ENCODE measurements at regions not wholly inside any gene's neighbourhood (a gene's known extent, or its start where the extent isn't known, plus 50 kb on each side); places are given as distances from the start of the nearest gene placed in this dataset.
"Not testable (repeated sequence)": the region's sequence is repeated elsewhere in the genome, so short reads cannot be mapped to it uniquely, and the experiment has no call there.

- TF ChIP-seq POLR2A (IDR thresholded peaks at IDR 0.05; ENCODE audit: low read depth, low read length), result no peak
- no peak for FAIRE-seq
- DNase-seq (ENCODE audit: insufficient read length, low spot score), result no peak
Measured at GRCh38 chr4:42205541-42205940, 53.1 kb upstream of the BEND4 start.

DNA sequence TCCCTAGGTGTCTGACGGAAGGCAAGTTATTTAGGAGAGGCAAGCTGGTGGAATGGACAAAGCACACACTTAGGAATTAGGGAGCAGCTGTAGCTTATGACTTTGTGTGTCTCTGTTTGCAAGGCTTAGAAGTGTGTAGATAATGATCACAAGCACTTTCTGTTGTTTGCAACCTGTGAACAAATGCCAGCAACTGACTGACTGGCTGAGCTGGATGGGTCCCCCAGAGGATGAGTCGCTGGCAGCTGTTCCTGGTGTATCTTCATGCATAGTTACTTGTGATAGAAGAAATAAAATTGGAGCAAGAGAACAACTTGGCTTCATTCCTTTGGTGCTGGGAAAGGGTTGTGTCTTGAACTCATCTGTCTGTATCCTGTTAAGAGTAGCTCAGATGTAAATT lies 64.2 kb upstream of the BEND4 start:
- DNase-seq (ENCODE audit: insufficient read length, low spot score), result no peak
- no peak for TF ChIP-seq POLR2A (IDR thresholded peaks at IDR 0.05; ENCODE audit: low read depth, low read length)
- FAIRE-seq, result no peak

DNA sequence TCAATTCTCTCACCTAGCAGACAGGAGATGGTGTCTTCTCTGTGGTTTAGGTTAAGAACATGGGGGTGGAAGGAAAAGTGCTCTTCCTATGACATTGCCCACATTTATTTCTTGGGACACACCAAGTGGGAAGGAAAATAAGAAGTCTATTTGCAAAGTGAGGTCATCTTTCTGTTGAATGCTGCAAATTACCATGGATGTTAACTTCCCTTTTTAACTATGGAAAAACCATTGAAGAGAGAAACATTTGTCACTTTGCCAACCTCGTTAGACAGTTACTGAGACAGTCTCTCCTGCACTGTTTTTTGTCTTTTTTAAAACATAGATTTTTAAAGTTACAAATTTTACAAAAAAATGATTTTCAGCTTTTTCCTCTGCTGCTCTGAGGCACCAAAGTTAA lies 72.8 kb upstream of the BEND4 start:
- no peak for DNase-seq (ENCODE audit: insufficient read length, low spot score)
- TF ChIP-seq POLR2A (IDR thresholded peaks at IDR 0.05; ENCODE audit: low read depth, low read length), result no peak
- FAIRE-seq, result no peak

DNA sequence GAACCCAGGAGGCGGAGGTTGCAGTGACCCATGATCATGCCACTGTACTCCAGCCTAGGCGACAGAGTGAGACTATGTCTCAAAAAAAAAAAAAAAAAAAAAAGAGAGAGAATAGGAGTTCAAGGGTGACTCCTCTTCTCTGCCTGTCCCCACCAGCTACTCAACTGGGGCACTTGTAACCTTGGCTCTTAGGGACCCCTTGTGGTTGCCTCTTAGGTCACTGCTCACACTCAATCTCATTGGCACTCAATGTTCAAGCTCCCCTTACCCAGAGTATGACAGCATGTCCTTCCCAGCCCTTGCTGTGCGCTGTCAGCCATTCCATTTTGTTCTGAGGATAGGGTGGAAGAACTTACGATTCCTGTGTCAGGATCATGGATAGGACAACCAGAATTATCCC lies 82.4 kb upstream of the BEND4 start:
- no peak for FAIRE-seq
- DNase-seq (ENCODE audit: insufficient read length, low spot score), result no peak
- no peak for TF ChIP-seq POLR2A (IDR thresholded peaks at IDR 0.05; ENCODE audit: low read depth, low read length)

GRCh38 chr4:42235304-42236021 lies 83.0 kb upstream of the BEND4 start:
- no peak for FAIRE-seq
- DNase-seq (ENCODE audit: insufficient read length, low spot score), result no peak

DNA sequence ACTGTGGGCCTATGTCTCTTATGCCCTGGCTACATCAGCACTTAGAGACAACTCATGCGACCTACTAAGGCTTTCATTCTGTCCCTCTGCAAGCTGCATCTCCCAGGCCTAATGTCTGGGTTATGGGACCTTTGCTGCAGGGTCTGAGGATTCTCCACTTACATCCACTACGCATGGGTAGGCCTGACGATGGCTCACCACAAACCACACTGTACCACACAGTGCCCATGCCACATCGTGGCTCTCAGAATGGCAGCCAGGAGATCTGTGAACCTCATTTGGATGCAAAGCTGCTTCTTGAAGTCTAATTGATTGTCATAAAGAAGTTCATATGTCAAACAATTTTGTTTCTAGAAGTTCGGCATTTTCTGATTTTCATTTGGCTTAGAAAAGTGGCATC lies 84.6 kb upstream of the BEND4 start:
- no peak for TF ChIP-seq POLR2A (IDR thresholded peaks at IDR 0.05; ENCODE audit: low read depth, low read length)

More at GRCh38 chr4:42235304-42236021, 83.0 kb upstream of the BEND4 start:
- no peak for TF ChIP-seq POLR2A (IDR thresholded peaks at IDR 0.05; ENCODE audit: low read depth, low read length)

GRCh38 chr4:42237451-42237850 lies 85.0 kb upstream of the BEND4 start:
- FAIRE-seq, result no peak
- no peak for TF ChIP-seq POLR2A (IDR thresholded peaks at IDR 0.05; ENCODE audit: low read depth, low read length)
- no peak for DNase-seq (ENCODE audit: insufficient read length, low spot score)

More for the DNA sequence above, 84.6 kb upstream of the BEND4 start:
- FAIRE-seq, result no peak
- no peak for DNase-seq (ENCODE audit: insufficient read length, low spot score)

GRCh38 chr4:42248972-42249371 lies 96.5 kb upstream of the BEND4 start:
- FAIRE-seq, result no peak
- no peak for TF ChIP-seq POLR2A (IDR thresholded peaks at IDR 0.05; ENCODE audit: low read depth, low read length)

DNA sequence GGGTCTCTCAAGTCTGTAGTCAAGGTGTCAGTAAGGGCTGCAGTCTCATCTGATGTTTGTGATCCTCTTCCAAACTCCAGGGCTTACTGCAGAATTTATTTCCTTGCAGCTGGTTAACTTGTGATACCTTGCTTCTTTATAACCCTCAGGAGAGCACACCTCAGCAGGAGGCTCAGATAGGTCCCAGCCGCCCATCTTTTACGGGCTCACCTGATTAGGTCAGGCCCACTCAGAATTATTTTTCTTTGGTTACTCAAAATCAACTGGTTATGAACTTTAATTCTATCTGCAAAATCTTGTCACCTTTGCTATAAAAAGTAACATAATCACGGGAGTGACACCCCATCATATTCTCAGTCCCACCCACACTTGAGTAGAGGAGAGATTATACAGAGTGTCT lies 99.9 kb upstream of the BEND4 start:
- DNase-seq (ENCODE audit: insufficient read length, low spot score), result no peak
- FAIRE-seq, result no peak
- no peak for TF ChIP-seq POLR2A (IDR thresholded peaks at IDR 0.05; ENCODE audit: low read depth, low read length)

More at GRCh38 chr4:42248972-42249371, 96.5 kb upstream of the BEND4 start:
- DNase-seq (ENCODE audit: insufficient read length, low spot score), result no peak

DNA sequence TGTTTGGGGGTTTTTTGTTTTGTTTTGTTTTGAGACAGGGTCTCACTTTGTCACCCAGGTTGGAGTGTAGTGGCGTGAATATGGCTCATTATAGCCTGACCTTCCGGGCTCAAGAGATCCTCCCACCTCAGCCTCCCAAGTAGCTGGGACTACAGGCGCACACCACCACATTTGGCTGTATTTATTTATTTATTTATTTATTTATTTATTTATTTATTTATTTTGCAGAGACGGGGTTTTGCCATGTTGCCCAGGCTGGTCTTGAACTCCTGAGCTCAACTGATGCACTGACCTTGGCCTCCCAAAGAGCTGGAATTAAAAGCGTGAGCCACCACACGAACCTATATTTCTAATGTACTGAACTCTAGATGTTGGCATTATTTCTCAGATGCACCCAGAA lies 105.2 kb upstream of the BEND4 start:
- FAIRE-seq; DNase-seq (ENCODE audit: insufficient read length, low spot score): not testable (repeated sequence)

- no peak for FAIRE-seq
- no peak for TF ChIP-seq POLR2A (IDR thresholded peaks at IDR 0.05; ENCODE audit: low read depth, low read length)
Measured at GRCh38 chr4:42262701-42263490, 110.4 kb upstream of the BEND4 start.

DNA sequence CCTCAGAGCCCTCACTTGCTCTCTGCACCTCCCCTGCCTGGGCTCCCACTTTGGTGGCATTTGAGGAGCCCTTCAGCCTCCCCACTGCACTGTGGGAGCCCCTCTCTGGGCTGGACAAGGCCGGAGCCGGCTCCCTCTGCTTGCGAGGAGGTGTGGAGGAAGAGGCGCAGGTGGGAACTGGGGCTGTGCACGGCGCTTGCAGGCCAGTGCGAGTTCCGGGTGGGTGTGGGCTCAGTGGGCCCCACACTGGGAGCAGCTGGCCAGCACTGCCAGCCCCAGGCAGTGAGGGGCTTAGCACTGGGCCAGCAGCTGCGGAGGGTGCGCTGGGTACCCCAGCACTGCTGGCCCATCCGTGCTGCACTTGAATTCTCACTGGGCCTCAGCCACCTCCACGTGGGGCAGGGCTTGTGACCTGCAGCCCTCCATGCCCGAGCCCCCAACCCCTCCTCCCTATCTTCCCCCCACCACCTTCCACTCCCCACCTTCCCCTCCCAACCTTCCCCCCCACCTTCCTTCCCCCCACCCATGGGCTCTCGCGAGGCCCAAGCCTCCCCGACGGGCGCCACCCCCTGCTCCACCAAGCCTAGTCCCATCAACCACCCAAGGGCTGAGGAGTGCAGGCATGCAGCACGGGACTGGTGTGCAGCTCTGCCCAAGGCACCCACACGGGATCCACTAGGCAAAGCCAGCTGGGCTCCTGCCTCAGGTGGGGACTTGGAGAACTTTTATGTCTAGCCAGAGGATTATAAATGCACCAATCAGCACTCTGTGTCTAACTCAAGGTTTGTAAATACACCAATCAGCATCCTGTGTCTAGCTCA lies 113.5 kb upstream of the BEND4 start:
- FAIRE-seq (no peak), DNase-seq (ENCODE audit: insufficient read length, low spot score) (no peak)
- TF ChIP-seq POLR2A (IDR thresholded peaks at IDR 0.05; ENCODE audit: low read depth, low read length), result no peak

More at GRCh38 chr4:42262701-42263490, 110.4 kb upstream of the BEND4 start:
- no peak for DNase-seq (ENCODE audit: insufficient read length, low spot score)

GRCh38 chr4:42267724-42268123 lies 115.3 kb upstream of the BEND4 start:
- FAIRE-seq, result no peak

GRCh38 chr4:42268824-42269223 lies 116.4 kb upstream of the BEND4 start:
- no peak for TF ChIP-seq POLR2A (IDR thresholded peaks at IDR 0.05; ENCODE audit: low read depth, low read length)
- FAIRE-seq, result no peak
- no peak for DNase-seq (ENCODE audit: insufficient read length, low spot score)

More at GRCh38 chr4:42267724-42268123, 115.3 kb upstream of the BEND4 start:
- TF ChIP-seq POLR2A (IDR thresholded peaks at IDR 0.05; ENCODE audit: low read depth, low read length), result no peak
- DNase-seq (ENCODE audit: insufficient read length, low spot score), result no peak

Data from H54 (cell line).